HCT116 (cell line): ENCODE measurements at regions not wholly inside any gene's neighbourhood (a gene's known extent, or its start where the extent isn't known, plus 50 kb on each side); places are given as distances from the start of the nearest gene placed in this dataset.

Experiments
- ATAC-seq: fragments of 200-7000 bp; cut with Tn5 transposase; 2 replicates; pipeline ENCODE4 v1.9.1; 2020; ENCODE audit warnings: mild to moderate bottlenecking, moderate library complexity
- BruUV-seq: library from RNA; stranded (reverse); fragments of 400-500 nt; replicated peaks from 2 replicates; lab custom pipeline; 2021; lab: Mats Ljungman, UMichigan
- CTCF ChIA-PET: fragments of 300-600 bp; sonication (Branson Sonifier 250); formaldehyde crosslinking; loops from one replicate; lab custom pipeline; 2021; ENCODE audit warnings: antibody characterized with exemption; lab: Charles Lee
- POLR2A ChIA-PET: fragments of 300-600, 350-600 bp; sonication (Branson Sonifier 250); formaldehyde crosslinking; loops from one replicate; lab custom pipeline; 2021; ENCODE audit warnings: antibody characterized with exemption; lab: Charles Lee
- RAD21 ChIA-PET, 2 experiments: fragments of 300-600 bp; sonication (Branson Sonifier 250); formaldehyde crosslinking; loops; one replicate each; lab custom pipeline; 2023; ENCODE audit warnings: low total read pairs in 2 of 2; ENCODE audit not compliant: uncharacterized antibody in 2 of 2, unreplicated experiment in 2 of 2, low non-redundant PET in 1 of 2; lab: Charles Lee
- DNase-seq: peaks from one replicate; pipeline ENCODE4 v3.0.0-alpha.2; 2010; ENCODE audit warnings: low read depth, low spot score
- H2AFZ ChIP-seq: fragments of 200-600 bp; shearing (Covaris generic), sonication (generic); 2 replicates; pipeline ENCODE4 v1.6.1; 2017; ENCODE audit warnings: low read depth, mixed run types, mixed read lengths, antibody characterized with exemption, low read length; ENCODE audit not compliant: poor library complexity, severe bottlenecking
- H3K27ac ChIP-seq: 2 replicates; pipeline ENCODE4 v1.5.1; 2012; ENCODE audit warnings: low read depth, low read length
- H3K27me3 ChIP-seq: fragments of 200-600 bp; sonication (generic); 2 replicates; pipeline ENCODE4 v1.6.1; 2016; ENCODE audit warnings: mixed run types, low read length, mixed read lengths; ENCODE audit not compliant: insufficient read depth
- H3K36me3 ChIP-seq, 2 experiments: fragments of 200-500 bp in 1 of 2; fragments of 200-600 bp in 1 of 2; sonication (Bioruptor generic) in 1 of 2; sonication (generic) in 1 of 2; 2 replicates each; pipeline versions ENCODE4 v1.5.1 to v1.6.1; 2014 to 2016; ENCODE audit warnings: low read length in 2 of 2, inconsistent platforms in 1 of 2, mixed read lengths in 1 of 2, mixed run types in 1 of 2; ENCODE audit not compliant: insufficient read depth in 2 of 2, control insufficient read depth in 1 of 2
- H3K4me1 ChIP-seq, 2 experiments: fragments of 200-600 bp in 1 of 2; sonication (generic) in 1 of 2; 2 replicates each; pipeline versions ENCODE4 v1.5.1 to v1.6.1; 2012 to 2017; ENCODE audit warnings: low read length in 2 of 2, inconsistent platforms in 1 of 2, mild to moderate bottlenecking in 1 of 2, mixed read lengths in 1 of 2, mixed run types in 1 of 2, moderate library complexity in 1 of 2; ENCODE audit not compliant: insufficient read depth in 2 of 2, control insufficient read depth in 1 of 2
- H3K4me2 ChIP-seq: fragments of 200-600 bp; sonication (generic); 2 replicates; pipeline ENCODE4 v1.6.1; 2017; ENCODE audit warnings: mixed run types, low read length, mixed read lengths
- H3K4me3 ChIP-seq, 2 experiments: fragments of 200-600 bp in 1 of 2; sonication (generic) in 1 of 2; replicated peaks in 1 of 2; 2 replicates each; pipeline ENCODE4 v1.5.1; 2011 to 2016; ENCODE audit warnings: low read length in 2 of 2, control low read depth in 1 of 2, low read depth in 1 of 2, mild to moderate bottlenecking in 1 of 2, mixed read lengths in 1 of 2, mixed run types in 1 of 2
- H3K79me2 ChIP-seq: fragments of 200-600 bp; sonication (generic); 2 replicates; pipeline ENCODE4 v1.6.1; 2017; ENCODE audit warnings: mild to moderate bottlenecking, mixed run types, low read length, moderate library complexity, mixed read lengths; ENCODE audit not compliant: insufficient read depth
- H3K9ac ChIP-seq: fragments of 200-600 bp; sonication (generic); 2 replicates; pipeline ENCODE4 v1.6.1; 2016; ENCODE audit warnings: low read length, mixed read lengths
- H3K9me2 ChIP-seq: fragments of 200-600 bp; sonication (generic), shearing (Covaris generic); 2 replicates; pipeline ENCODE4 v1.6.1; 2017; ENCODE audit warnings: mixed run types, mild to moderate bottlenecking, moderate library complexity; ENCODE audit not compliant: insufficient read depth
- H3K9me3 ChIP-seq, 2 experiments: fragments of 200-500 bp in 1 of 2; fragments of 200-600 bp in 1 of 2; sonication (Bioruptor generic) in 1 of 2; sonication (generic) in 1 of 2; 2 replicates each; pipeline ENCODE4 v1.6.1; 2014 to 2017; ENCODE audit warnings: low read length in 2 of 2, mixed read lengths in 2 of 2, inconsistent platforms in 1 of 2, low read depth in 1 of 2, mild to moderate bottlenecking in 1 of 2, mixed run types in 1 of 2, moderate library complexity in 1 of 2; ENCODE audit not compliant: control insufficient read depth in 1 of 2, insufficient read depth in 1 of 2
- H4K20me1 ChIP-seq: fragments of 200-600 bp; sonication (generic), shearing (Covaris generic); 2 replicates; pipeline ENCODE4 v1.6.1; 2017; ENCODE audit warnings: mixed run types, mild to moderate bottlenecking, moderate library complexity; ENCODE audit not compliant: insufficient read depth
- CBX3 ChIP-seq: IDR thresholded peaks from 2 replicates; pipeline ENCODE4 v1.6.1; 2012; ENCODE audit warnings: low read depth
- CEBPB ChIP-seq: IDR thresholded peaks from 2 replicates; pipeline ENCODE4 v1.6.1; 2012; ENCODE audit warnings: low read depth
- EGR1 ChIP-seq: IDR thresholded peaks from 2 replicates; pipeline ENCODE4 v1.6.1; 2012; ENCODE audit warnings: low read depth
- EZH2 ChIP-seq: fragments of 200-600 bp; sonication (generic); IDR thresholded peaks from 2 replicates; pipeline ENCODE4 v1.6.1; 2017; ENCODE audit warnings: antibody characterized with exemption, mixed run types
- EZH2phosphoT487 ChIP-seq: fragments of 200-600 bp; IDR thresholded peaks from 2 replicates; pipeline ENCODE4 v1.6.1; 2018; ENCODE audit warnings: antibody characterized with exemption, borderline replicate concordance
- FOSL1 ChIP-seq: IDR thresholded peaks from 2 replicates; pipeline ENCODE4 v1.6.1; 2012; ENCODE audit warnings: low read depth
- POLR2A ChIP-seq: IDR thresholded peaks from 2 replicates; pipeline ENCODE4 v1.7.0; 2011; ENCODE audit warnings: borderline replicate concordance; ENCODE audit not compliant: insufficient read depth, insufficient read length; ENCODE audit errors: extremely low read depth
- RAD21 ChIP-seq: IDR thresholded peaks from 2 replicates; pipeline ENCODE4 v1.6.1; 2012; ENCODE audit warnings: low read depth, mild to moderate bottlenecking
- SIN3A ChIP-seq: IDR thresholded peaks from 2 replicates; pipeline ENCODE4 v1.6.1; 2012; ENCODE audit warnings: low read depth
- SP1 ChIP-seq: IDR thresholded peaks from 2 replicates; pipeline ENCODE4 v1.6.1; 2012; ENCODE audit warnings: low read depth
- intact Hi-C: fragments of 100-400 bp; cut with micrococcal nuclease; formaldehyde crosslinking; loops from 2 replicates; pipeline ENCODE4 v1.10.0; 2022
- TF ChIP-seq, protein P1 (sequence below): IDR thresholded peaks from 2 replicates; pipeline ENCODE4 v1.6.1; 2012
- TF ChIP-seq, protein P2 (sequence below): IDR thresholded peaks from 2 replicates; pipeline ENCODE4 v1.6.1; 2012
- TF ChIP-seq, protein P3 (sequence below): IDR thresholded peaks from 2 replicates; pipeline ENCODE4 v1.6.1; 2011; ENCODE audit warnings: mild to moderate bottlenecking, low read length, moderate library complexity; ENCODE audit not compliant: insufficient replicate concordance; ENCODE audit errors: extremely low read depth
- TF ChIP-seq, protein P4 (sequence below), 3 experiments: fragments of 200-600 bp in 1 of 3; sonication (generic) in 1 of 3; IDR thresholded peaks in 2 of 3; conservative IDR thresholded peaks in 1 of 3; 2 replicates each; pipeline ENCODE4 v1.5.1; 2012 to 2017; ENCODE audit warnings: low read depth in 2 of 3, low read length in 2 of 3, antibody characterized with exemption in 1 of 3, borderline replicate concordance in 1 of 3, control low read depth in 1 of 3, mild to moderate bottlenecking in 1 of 3, mixed read lengths in 1 of 3, mixed run types in 1 of 3, moderate library complexity in 1 of 3; ENCODE audit not compliant: insufficient read depth in 1 of 3

DNA sequence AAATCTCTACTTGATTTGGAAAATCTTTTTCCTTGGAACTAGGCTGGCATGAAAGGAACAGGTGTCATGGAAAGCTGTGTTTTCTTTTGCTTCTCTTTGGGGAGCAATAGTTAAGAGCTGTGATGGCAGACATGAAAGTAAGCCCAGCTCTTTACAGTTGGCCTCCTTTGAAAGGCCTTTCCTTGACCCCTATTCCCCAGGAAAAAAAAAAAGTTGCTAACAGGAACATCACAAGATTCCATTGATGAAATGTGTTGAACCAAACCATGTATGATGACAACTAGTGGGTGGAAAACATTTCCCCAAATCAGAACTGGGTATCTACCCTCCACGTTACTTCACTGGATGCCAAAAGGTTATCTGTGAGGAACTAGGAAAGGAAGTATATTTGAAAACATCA is 190.7 kb upstream of the RPL34 start:
- intact Hi-C loops = no loop called here
- TF ChIP-seq SIN3A (no peak), CEBPB (no peak), SP1 (no peak), FOSL1 (no peak), EZH2 (no peak), CBX3 (no peak)
- TF ChIP-seq, protein P1, sequence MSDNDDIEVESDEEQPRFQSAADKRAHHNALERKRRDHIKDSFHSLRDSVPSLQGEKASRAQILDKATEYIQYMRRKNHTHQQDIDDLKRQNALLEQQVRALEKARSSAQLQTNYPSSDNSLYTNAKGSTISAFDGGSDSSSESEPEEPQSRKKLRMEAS = no peak
- TF ChIP-seq, protein P2, sequence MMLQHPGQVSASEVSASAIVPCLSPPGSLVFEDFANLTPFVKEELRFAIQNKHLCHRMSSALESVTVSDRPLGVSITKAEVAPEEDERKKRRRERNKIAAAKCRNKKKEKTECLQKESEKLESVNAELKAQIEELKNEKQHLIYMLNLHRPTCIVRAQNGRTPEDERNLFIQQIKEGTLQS = no peak
- no peaks in the 10 kb centered on the region for H3K27me3 ChIP-seq
- ChIA-PET RAD21 (no interaction called here), CTCF (no interaction called here), POLR2A (no interaction called here)
- no peak overlapping the region for H3K4me2 ChIP-seq
- no peaks in the 10 kb centered on the region for H3K9me2 ChIP-seq
- no peak overlapping the region for H3K4me3 ChIP-seq
- H4K20me1 ChIP-seq = no peaks in the 10 kb centered on the region
- H2AFZ ChIP-seq = no peak overlapping the region
- DNase-seq (no peak), ATAC-seq (no peak)
- no peaks in the 10 kb centered on the region for H3K9me3 ChIP-seq
- no peak overlapping the region for H3K27ac ChIP-seq
- H3K9ac ChIP-seq = no peak overlapping the region
- no peaks in the 10 kb centered on the region for H3K36me3 ChIP-seq
- no peaks in the 10 kb centered on the region for H3K79me2 ChIP-seq
- no TSS peak for BruUV-seq
- no peaks in the 10 kb centered on the region for H3K4me1 ChIP-seq

DNA sequence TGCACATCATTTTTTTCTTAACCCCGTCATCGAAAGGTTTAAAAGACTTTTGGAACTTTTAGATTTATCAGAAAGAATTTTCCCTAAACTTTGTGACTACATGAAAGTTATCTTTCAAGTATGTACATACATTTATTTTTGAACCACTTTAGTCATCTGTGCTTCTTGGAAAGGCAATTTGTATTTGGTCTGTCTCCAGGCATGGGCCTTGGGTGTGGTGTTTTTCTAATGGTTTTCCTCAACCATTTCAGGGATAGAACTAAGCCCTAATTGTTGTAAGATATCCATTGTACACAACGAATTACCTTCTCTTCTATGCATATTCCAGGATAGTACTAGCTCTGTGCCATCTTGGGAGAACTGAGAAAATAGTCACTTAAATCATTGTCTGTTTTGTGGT is 191.5 kb upstream of the RPL34 start:
- intact Hi-C loops = no loop called here
- ATAC-seq = no peak
- Histone ChIP-seq H3K4me1 (no peaks in the 10 kb centered on the region), H4K20me1 (no peaks in the 10 kb centered on the region), H3K36me3 (no peaks in the 10 kb centered on the region), H3K9me2 (no peaks in the 10 kb centered on the region), H3K79me2 (no peaks in the 10 kb centered on the region), H3K4me2 (no peak overlapping the region), H3K9me3 (no peaks in the 10 kb centered on the region), H3K27me3 (no peaks in the 10 kb centered on the region), H3K4me3 (no peak overlapping the region), H3K27ac (no peak overlapping the region), H3K9ac (no peak overlapping the region), H2AFZ (no peak overlapping the region)
- no TSS peak for BruUV-seq
- DNase-seq = no peak
- ChIA-PET RAD21 (no interaction called here), CTCF (no interaction called here), POLR2A (no interaction called here)
- TF ChIP-seq RAD21 (no peak), POLR2A (no peak), CEBPB (no peak), SP1 (no peak), FOSL1 (no peak), CBX3 (no peak), EGR1 (no peak), EZH2phosphoT487 (no peak), EZH2 (no peak)
- TF ChIP-seq, protein P3, sequence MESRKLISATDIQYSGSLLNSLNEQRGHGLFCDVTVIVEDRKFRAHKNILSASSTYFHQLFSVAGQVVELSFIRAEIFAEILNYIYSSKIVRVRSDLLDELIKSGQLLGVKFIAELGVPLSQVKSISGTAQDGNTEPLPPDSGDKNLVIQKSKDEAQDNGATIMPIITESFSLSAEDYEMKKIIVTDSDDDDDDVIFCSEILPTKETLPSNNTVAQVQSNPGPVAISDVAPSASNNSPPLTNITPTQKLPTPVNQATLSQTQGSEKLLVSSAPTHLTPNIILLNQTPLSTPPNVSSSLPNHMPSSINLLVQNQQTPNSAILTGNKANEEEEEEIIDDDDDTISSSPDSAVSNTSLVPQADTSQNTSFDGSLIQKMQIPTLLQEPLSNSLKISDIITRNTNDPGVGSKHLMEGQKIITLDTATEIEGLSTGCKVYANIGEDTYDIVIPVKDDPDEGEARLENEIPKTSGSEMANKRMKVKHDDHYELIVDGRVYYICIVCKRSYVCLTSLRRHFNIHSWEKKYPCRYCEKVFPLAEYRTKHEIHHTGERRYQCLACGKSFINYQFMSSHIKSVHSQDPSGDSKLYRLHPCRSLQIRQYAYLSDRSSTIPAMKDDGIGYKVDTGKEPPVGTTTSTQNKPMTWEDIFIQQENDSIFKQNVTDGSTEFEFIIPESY = no peak
- TF ChIP-seq, protein P4, sequence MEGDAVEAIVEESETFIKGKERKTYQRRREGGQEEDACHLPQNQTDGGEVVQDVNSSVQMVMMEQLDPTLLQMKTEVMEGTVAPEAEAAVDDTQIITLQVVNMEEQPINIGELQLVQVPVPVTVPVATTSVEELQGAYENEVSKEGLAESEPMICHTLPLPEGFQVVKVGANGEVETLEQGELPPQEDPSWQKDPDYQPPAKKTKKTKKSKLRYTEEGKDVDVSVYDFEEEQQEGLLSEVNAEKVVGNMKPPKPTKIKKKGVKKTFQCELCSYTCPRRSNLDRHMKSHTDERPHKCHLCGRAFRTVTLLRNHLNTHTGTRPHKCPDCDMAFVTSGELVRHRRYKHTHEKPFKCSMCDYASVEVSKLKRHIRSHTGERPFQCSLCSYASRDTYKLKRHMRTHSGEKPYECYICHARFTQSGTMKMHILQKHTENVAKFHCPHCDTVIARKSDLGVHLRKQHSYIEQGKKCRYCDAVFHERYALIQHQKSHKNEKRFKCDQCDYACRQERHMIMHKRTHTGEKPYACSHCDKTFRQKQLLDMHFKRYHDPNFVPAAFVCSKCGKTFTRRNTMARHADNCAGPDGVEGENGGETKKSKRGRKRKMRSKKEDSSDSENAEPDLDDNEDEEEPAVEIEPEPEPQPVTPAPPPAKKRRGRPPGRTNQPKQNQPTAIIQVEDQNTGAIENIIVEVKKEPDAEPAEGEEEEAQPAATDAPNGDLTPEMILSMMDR (IDR thresholded peaks at IDR 0.05 in 2 of 3, conservative IDR thresholded peaks at IDR 0.05 in 1 of 3; ENCODE audit: borderline replicate concordance in 1 of 3, insufficient read depth in 1 of 3, low read depth in 2 of 3, low read length in 2 of 3) = no peak
